ENCODE measurements at regions not wholly inside any gene's neighbourhood (a gene's known extent, or its start where the extent isn't known, plus 50 kb on each side); places are given as distances from the start of the nearest gene placed in this dataset.
"Not testable (repeated sequence)": the region's sequence is repeated elsewhere in the genome, so short reads cannot be mapped to it uniquely, and the experiment has no call there.

GRCh38 chr5:167294882-167295680 is 996.4 kb upstream of the WWC1 start:
- no peak for DNase-seq

- no peak for DNase-seq
These were observed 995.8 kb upstream of the WWC1 start for GRCh38 chr5:167295681-167296005.

GRCh38 chr5:167296066-167296465 is 995.4 kb upstream of the WWC1 start:
- DNase-seq = no peak

DNA sequence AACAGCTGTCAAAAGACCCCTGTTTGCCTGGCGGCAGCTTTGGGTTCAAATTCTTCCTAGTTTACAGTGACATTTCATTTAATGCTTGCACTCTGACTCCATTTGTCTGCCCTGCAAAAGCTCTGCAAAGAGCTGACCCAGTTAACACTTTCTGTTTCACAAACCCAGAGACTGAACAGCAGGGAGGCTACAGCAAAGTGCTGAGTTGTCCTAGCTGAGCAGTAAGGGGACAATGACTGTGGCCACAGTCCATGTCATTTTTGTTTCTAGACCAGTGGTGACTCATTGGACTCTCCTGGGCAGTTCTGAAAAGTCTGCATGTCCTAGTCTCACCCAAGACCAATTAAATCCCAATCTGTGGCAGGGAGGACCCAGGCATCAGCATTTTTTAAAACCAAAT is 994.8 kb upstream of the WWC1 start:
- no peak for DNase-seq

GRCh38 chr5:167299861-167300260 is 991.6 kb upstream of the WWC1 start:
- DNase-seq = not testable (repeated sequence)

DNA sequence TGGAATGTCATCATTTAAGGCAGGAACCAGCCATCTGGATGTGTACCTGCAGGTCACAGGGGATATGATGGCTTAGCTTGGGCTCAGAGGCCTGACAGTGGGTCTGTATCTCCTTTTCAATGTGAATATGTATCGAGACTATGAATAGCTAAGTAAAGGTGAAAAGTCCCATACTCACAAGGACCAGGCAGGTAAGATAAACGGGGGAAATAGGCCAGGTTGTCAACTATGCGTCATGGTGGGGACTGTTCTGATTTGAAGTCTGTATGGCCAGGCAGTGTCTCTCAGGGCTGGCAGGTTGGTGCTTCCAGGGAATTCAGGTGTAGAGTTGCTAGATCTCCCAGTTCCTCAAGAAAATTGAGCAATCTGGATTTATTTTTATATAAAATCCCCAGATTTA is 987.9 kb upstream of the WWC1 start:
- DNase-seq = no peak

GRCh38 chr5:167304834-167305469 is 986.5 kb upstream of the WWC1 start:
- DNase-seq = no peak

- DNase-seq = no peak
These were observed 985.7 kb upstream of the WWC1 start for GRCh38 chr5:167305591-167306213.

DNA sequence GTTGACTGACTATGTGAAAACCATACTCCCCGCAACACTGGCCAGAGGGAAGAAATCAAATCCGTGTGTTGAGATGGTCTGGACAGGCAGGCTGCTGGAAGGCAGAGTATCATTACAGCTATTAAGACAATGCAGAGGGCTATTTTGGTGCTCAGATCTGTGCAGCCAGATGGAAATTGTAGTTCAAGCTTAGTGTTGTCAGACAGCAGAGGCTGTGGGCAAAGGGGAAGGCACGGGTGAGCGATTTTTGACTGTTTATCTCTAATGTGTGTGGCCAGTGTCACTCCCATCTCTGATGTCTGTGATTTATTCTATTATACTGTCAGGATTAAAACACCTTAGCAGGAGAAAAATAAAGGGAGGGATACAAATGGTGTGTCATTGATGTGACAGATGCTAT is 984.4 kb upstream of the WWC1 start:
- DNase-seq = no peak

DNA sequence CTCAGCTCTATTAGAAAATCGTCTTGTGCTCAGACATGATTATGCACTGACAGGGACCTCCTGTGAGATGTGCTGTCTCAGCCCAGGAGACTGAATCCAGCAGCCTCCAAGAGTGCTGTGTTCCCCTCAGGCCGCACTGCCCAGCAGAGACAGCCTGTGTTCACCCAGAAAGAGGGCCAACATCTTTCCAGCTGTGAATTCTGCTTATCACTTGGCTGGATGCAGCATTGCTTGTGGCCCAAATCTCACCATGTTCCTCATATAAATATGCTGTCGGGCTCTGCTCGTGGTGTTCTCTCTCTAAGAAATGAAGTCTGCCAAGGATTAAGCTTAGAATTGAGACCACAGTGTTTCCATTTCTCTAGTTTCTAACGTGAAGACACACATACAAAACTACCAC is 983.0 kb upstream of the WWC1 start:
- no peak for DNase-seq

GRCh38 chr5:167309941-167310517 is 981.4 kb upstream of the WWC1 start:
- DNase-seq = no peak

DNA sequence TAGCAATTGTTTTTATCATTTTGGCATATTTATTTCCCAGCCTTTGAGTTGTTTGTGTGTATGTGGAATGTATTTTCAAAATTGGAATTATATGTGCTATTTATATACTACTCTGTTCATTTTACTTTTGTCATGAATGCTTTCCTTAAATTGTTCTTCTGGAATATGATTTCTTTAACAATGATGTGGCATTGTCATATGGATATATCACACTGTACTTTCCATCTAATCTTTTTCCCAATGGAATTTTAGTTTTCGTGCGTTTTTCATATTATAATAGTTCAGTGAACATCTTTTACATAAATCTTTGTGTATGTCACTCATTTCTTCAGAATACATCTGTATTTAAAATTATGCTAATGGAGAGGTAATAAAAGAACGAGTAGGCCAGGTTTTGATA is 980.1 kb upstream of the WWC1 start:
- DNase-seq = no peak

DNA sequence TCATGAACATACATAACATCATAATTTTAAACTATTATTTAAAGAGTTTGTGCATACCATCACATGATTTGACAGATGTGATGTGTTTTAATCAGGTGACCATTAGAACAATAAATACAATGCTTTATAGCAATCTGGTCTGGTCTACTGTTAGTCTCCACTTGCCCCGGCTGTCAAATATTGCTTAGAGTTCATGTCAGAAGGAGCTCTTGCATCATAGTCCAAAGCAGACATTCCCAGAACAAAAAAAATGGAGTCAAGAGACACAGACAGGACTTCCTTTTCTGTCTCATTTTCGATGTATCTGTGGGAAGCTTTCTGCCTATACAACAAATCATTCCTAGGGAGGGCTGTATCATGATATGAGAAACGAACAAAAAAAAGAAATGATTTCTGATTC is 979.2 kb upstream of the WWC1 start:
- DNase-seq = no peak

DNA sequence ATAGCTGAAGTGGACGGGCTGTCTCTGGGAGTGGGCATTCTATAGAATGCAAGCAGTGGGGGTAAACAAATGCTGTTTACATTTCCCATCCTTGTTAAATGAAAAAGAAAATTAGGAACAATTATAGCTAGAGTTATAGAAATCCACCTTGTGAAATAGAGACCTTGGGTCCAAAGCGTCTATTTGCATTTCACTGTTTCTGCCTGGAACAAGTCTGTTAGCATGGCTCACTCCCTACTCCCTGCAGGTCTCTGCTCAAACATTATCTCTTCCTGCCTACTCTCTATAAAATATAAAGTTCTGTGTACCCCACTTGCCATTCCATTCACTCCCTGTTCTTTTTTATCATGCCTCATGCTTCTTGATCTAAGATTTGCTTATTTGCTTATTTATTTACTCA is 975.7 kb upstream of the WWC1 start:
- DNase-seq = no peak

- no peak for DNase-seq
These were observed 973.6 kb upstream of the WWC1 start for GRCh38 chr5:167317884-167318283.

DNA sequence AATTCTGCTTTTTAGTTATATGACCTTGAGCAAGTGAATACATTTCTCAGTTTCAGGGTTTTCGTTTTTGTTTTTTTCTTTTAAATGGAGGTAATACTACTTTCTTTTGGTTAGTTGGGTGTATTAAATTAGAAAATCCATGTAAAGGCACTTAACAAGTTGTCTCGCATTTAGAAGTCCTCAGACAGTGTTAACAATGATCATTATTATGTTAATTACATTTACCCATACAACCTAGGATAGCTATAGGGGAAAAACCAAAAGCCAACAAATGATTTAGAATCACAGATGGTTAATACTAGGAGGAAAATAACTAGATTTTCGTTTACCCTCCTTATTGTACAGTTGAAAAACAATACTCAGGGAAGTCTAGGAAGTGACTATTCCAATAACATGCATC is 972.2 kb upstream of the WWC1 start:
- DNase-seq = no peak

- DNase-seq = no peak
These were observed 971.4 kb upstream of the WWC1 start for GRCh38 chr5:167320019-167320418.

- no peak for DNase-seq
These were observed 959.1 kb upstream of the WWC1 start for GRCh38 chr5:167332309-167332708.

- DNase-seq = no peak
These were observed 955.3 kb upstream of the WWC1 start for GRCh38 chr5:167336161-167336560.

DNA sequence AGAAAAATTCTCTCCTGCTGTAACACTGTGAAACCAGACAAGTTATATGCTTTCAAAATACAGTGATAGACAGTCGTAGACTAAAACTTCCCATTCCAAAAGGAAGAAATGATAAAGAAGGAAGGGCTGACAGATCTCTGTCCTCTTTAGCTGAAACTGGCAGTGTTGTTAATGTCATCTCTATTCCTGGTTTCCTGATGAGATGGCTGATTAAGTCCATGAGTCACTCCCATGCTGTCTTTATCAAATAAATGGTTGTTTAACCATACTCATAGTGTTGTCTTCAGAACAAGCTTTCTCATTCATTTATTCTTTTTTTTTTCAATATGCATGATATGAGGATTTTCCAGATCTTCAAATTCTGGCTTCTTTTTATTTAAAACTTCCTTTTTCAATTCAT is 952.2 kb upstream of the WWC1 start:
- DNase-seq = no peak

GRCh38 chr5:167346461-167346860 is 945.0 kb upstream of the WWC1 start:
- no peak for DNase-seq

DNA sequence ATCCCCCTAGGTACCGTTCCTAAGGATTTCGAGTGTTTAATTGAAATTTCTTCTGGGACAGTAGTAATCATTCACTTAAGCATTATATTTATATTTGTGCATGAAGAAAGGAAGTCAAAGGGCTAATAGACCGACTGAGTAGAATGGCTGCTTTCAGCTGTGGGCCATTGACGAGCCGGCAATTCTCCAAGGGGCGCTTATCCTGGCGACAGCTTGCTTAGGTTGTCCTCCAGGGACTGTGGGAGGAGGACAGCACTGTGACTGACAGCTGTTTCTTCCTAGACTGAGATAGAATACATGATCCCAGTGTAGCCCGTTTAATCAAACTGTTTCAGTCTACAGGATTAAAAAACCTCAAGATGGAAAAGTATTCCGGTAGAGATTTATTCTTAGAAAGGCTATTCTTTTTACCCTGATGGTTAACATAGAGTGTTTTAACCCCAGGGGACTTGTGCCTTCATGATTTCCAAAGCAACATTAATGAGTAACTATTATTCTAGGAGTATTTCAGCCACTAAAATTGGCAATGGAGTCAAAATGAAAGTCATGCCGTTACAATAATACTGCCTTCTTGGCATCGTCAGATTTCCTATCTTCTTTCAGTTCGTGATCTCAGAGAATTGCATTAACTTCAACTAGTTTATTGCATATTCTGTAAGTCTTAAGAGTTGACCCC is 943.1 kb upstream of the WWC1 start:
- DNase-seq = no peak

- DNase-seq = no peak
These were observed 942.5 kb upstream of the WWC1 start for GRCh38 chr5:167348980-167349379.

DNA sequence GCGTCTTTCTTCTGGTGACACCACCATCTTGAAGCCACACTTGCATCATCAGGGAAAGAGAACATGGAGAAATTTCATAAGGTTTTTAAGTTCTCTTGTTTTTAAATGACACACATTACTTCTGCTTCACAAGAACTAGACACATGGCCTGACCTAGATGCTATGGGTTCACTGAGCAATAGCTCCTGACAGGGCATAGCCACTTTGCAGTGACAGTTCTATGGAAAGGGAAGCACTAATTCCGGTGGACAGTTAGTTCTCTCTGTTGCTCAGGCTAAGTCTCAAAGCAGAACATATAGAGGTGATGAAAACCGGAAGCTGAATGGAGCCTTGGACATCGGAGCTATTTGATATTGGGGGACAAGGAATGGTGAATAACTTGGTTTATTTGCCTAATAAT is 940.1 kb upstream of the WWC1 start:
- no peak for DNase-seq

Data from NCI-H1092 treated with DMSO at 0.1 percent for 48 hours (cell line).